ENCODE measurements at regions not wholly inside any gene's neighbourhood (a gene's known extent, or its start where the extent isn't known, plus 50 kb on each side); places are given as distances from the start of the nearest gene placed in this dataset.

- ChIA-PET CTCF (ENCODE audit: partially characterized antibody) (interaction anchor here (0.9 kb wide), 1 partner anchor 114 kb away, joined by 3 read pairs; no protein-coding TSS in a partner anchor), POLR2A (ENCODE audit: partially characterized antibody) (interaction anchor here (1.3 kb wide), 1 partner anchor 8 kb away, joined by 3 read pairs; no protein-coding TSS in a partner anchor)
- Histone ChIP-seq H3K9me3 (ENCODE audit: insufficient read depth in 2 of 2, low read depth in 1 of 2, low read length in 1 of 2) (0 out of 4 replicates have a peak, but pooled peaks cover 0 to 3% of the 10 kb centered on the region in 2 experiments), H3K4ac (replicated peaks; ENCODE audit: insufficient read length, low read depth, low read length) (no peak overlapping the region), H3K4me1 (replicated peaks in 1 of 4; ENCODE audit: control insufficient read depth in 3 of 4, insufficient read depth in 4 of 4, low read length in 3 of 4) (no peaks in the 10 kb centered on the region), H2BK5ac (ENCODE audit: low read depth, low read length) (no peak overlapping the region), H2BK20ac (ENCODE audit: low read length) (no peak overlapping the region), H3K56ac (replicated peaks; ENCODE audit: insufficient read length, low read depth, low read length) (no peak overlapping the region), H3K79me2 (ENCODE audit: control insufficient read depth in 1 of 2, insufficient read depth in 2 of 2, low read length in 2 of 2) (no peaks in the 10 kb centered on the region), H3K9ac (replicated peaks in 1 of 4; ENCODE audit: extremely low read depth in 1 of 4, low read depth in 3 of 4, low read length in 3 of 4) (no peak overlapping the region), H3K4me2 (ENCODE audit: insufficient read depth in 1 of 2, low read depth in 2 of 2, low read length in 2 of 2) (no peak overlapping the region), H3K18ac (ENCODE audit: extremely low read depth, low read length) (no peak overlapping the region; the same call in 1 of the 2 replicates), H2BK120ac (replicated peaks; ENCODE audit: low read depth, low read length) (no peak overlapping the region), H3K79me1 (ENCODE audit: low read depth, low read length) (no peaks in the 10 kb centered on the region), H3K23ac (ENCODE audit: insufficient read length) (no peak overlapping the region), H2AK5ac (ENCODE audit: low read depth, low read length) (no peak overlapping the region), H3K23me2 (ENCODE audit: low read depth, low read length) (no peaks in the 10 kb centered on the region), H3K36me3 (ENCODE audit: control insufficient read depth in 2 of 4, insufficient read depth in 4 of 4, low read length in 3 of 4) (no peaks in the 10 kb centered on the region), H4K91ac (replicated peaks; ENCODE audit: insufficient read length, low read length) (no peak overlapping the region), H3K4me3 (ENCODE audit: extremely low read depth in 1 of 4, insufficient read depth in 2 of 4, low read depth in 3 of 4, low read length in 4 of 4) (no peak overlapping the region), H2BK12ac (ENCODE audit: low read depth, low read length) (no peak overlapping the region), H4K8ac (ENCODE audit: extremely low read depth, insufficient read depth, low read length) (no peak overlapping the region), H3K27ac (ENCODE audit: low read depth, low read length) (no peak overlapping the region), H2AFZ (ENCODE audit: low read length) (no peak overlapping the region), H4K5ac (ENCODE audit: insufficient read length, low read depth, low read length) (no peak overlapping the region), H3K14ac (ENCODE audit: insufficient read length) (no peak overlapping the region), H3K27me3 (replicated peaks in 1 of 4; ENCODE audit: control insufficient read depth in 3 of 4, extremely low read depth in 1 of 4, insufficient read depth in 3 of 4, low read length in 3 of 4) (peaks cover 0 to 1% (median 0%) of the 10 kb centered on the region in 4 experiments; a peak in 2 of 7 replicates), H2BK15ac (ENCODE audit: low read length) (no peak overlapping the region), H4K20me1 (replicated peaks in 1 of 2; ENCODE audit: control insufficient read depth in 1 of 2, insufficient read depth in 2 of 2, low read length in 2 of 2) (no peaks in the 10 kb centered on the region)
- DNase-seq (ENCODE audit: low read depth in 1 of 2, low spot score in 2 of 2), result no peak
- 89% methylated on average over 5 of the region's 5 CpGs; no CpG with 5 or more reads in 1 of the 2 experiments for WGBS, 2 experiments (ENCODE audit: extremely low coverage in 1 of 2, insufficient coverage in 1 of 2, insufficient read length in 1 of 2, insufficient replicate concordance in 2 of 2, low coverage in 1 of 2, low lambda C conversion rate in 2 of 2, missing lambda C conversion rate in 1 of 2)
- TF ChIP-seq HDAC6 (IDR thresholded peaks at IDR 0.05; ENCODE audit: low read depth, low read length) (no peak), RFX5 (IDR thresholded peaks at IDR 0.05; ENCODE audit: borderline replicate concordance, low read depth, low read length) (peak; percentile 71; the same call in 1 of the 2 replicates)
- no peak for FAIRE-seq
These were observed 78.1 kb downstream of the MRPL46 start for GRCh38 chr15:88389120-88389519.
